ENCODE measurements at regions not wholly inside any gene's neighbourhood (a gene's known extent, or its start where the extent isn't known, plus 50 kb on each side); places are given as distances from the start of the nearest gene placed in this dataset.

DNA sequence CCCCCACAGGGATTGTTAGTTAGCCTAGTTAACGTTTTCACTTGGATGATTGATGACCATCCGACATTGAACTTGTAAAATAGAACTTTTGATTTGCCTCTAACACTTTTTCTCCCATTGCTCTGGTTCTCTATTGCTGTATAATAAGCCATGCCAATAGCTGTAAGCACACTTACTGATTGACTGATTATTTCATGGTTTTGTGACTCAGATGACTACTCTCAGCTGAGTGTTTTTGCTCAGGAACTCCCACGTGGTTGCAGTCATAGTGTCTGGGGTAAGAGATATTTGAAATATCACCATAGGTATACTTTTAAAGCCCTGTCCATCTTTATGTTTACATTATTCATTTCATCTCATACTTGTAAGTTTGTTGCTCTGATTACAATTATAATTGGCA lies 1285.5 kb downstream of the STIM2 start:
- TF ChIP-seq EZH2 (IDR thresholded peaks at IDR 0.05; ENCODE audit: insufficient read depth, poor library complexity, severe bottlenecking) (no peak), EZH2phosphoT487 (IDR thresholded peaks at IDR 0.05; ENCODE audit: insufficient read depth, low read depth) (no peak)
